Stomach smooth muscle (tissue), 2 donors: ENCODE measurements at regions not wholly inside any gene's neighbourhood (a gene's known extent, or its start where the extent isn't known, plus 50 kb on each side); places are given as distances from the start of the nearest gene placed in this dataset.
A peak's percentile ranks its signal among the peaks of the same experiment; 100 is the strongest.

Experiments
- H3K27ac ChIP-seq: one replicate; pipeline ENCODE4 v1.7.0; 2013; ENCODE audit warnings: mild to moderate bottlenecking, low read length, inconsistent platforms
- H3K27me3 ChIP-seq, 2 donors: one replicate each; pipeline ENCODE4 v1.7.0; 2013; ENCODE audit warnings: low read length in 2 of 2; ENCODE audit not compliant: insufficient read depth in 2 of 2, control insufficient read depth in 1 of 2
- H3K36me3 ChIP-seq, 2 donors: one replicate each; pipeline ENCODE4 v1.7.0; 2013; ENCODE audit warnings: low read length in 2 of 2; ENCODE audit not compliant: control insufficient read depth in 2 of 2, insufficient read depth in 2 of 2
- H3K4me1 ChIP-seq: one replicate; pipeline ENCODE4 v1.7.0; 2013; ENCODE audit warnings: low read length; ENCODE audit not compliant: control insufficient read depth, insufficient read depth
- H3K4me3 ChIP-seq, 2 donors: one replicate each; pipeline ENCODE4 v1.7.0; 2013; ENCODE audit warnings: low read length in 2 of 2
- H3K9ac ChIP-seq, 2 donors: one replicate each; pipeline ENCODE4 v1.7.0; 2013; ENCODE audit warnings: low read length in 2 of 2, mild to moderate bottlenecking in 1 of 2
- H3K9me3 ChIP-seq, 2 donors: one replicate each; pipeline ENCODE4 v1.7.0; 2013; ENCODE audit warnings: low read length in 2 of 2; ENCODE audit not compliant: control insufficient read depth in 2 of 2
- donor health status: healthy.
- donor health status: Pancreatic carcinoma.

DNA sequence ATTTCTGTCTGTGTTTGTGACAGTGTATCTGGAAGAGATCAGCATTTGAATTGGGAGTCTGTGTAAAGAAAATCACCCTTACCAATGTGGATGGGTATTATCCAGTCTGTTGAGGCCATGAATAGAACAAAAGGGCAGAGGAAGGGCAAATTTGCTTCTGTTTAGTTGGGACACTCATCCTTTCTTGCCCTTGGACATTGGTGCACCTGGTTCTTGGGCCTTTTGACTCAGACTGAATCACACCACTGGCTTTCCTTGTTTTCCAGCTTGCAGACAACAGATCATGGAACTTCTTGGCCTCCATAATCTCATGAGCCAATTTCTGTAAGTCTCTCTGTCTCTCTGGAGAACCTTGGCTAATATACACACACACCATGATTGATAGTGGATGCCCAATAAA lies 164.4 kb upstream of the SGO1 start:
- Histone ChIP-seq H3K27ac (no peak overlapping the region), H3K27me3 (no peaks in the 10 kb centered on the region), H3K4me3 (no peak overlapping the region), H3K9me3 (no peaks in the 10 kb centered on the region), H3K9ac (no peak overlapping the region), H3K4me1 (no peaks in the 10 kb centered on the region), H3K36me3 (no peaks in the 10 kb centered on the region)

DNA sequence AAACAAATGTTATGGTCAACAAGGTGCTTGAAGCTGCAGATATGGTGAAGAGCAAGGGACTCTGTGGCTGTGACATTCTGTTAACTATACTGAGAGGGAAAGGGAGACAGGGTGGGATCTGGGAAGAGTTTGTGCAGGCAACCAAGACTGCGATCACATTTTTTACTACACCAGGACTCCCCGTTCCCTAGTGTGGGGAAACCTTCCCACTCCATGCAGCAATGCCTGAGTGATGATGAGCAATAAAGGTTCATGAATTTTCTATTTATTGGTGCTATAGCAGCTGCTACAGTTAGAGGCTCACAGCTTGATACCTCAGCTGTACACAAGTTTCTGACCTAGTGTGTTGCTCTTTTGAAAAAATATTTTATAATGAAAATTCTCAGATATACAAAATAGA lies 160.9 kb upstream of the SGO1 start:
- H3K4me3 ChIP-seq, result no peak overlapping the region
- no peaks in the 10 kb centered on the region for H3K27me3 ChIP-seq
- H3K4me1 ChIP-seq, result no peaks in the 10 kb centered on the region
- H3K9me3 ChIP-seq, result no peaks in the 10 kb centered on the region
- no peaks in the 10 kb centered on the region for H3K36me3 ChIP-seq
- no peak overlapping the region for H3K9ac ChIP-seq
- no peak overlapping the region for H3K27ac ChIP-seq

- Histone ChIP-seq H3K36me3 (no peaks in the 10 kb centered on the region), H3K4me1 (no peaks in the 10 kb centered on the region), H3K27ac (no peak overlapping the region), H3K4me3 (no peak overlapping the region), H3K9ac (no peak overlapping the region), H3K9me3 (no peaks in the 10 kb centered on the region), H3K27me3 (no peaks in the 10 kb centered on the region)
These were observed 160.4 kb upstream of the SGO1 start for GRCh38 chr3:20346369-20346768.

GRCh38 chr3:20344400-20344959 lies 158.5 kb upstream of the SGO1 start:
- no peaks in the 10 kb centered on the region for H3K36me3 ChIP-seq
- no peak overlapping the region for H3K4me3 ChIP-seq
- H3K27ac ChIP-seq, result no peak overlapping the region
- H3K9ac ChIP-seq, result no peak overlapping the region
- H3K27me3 ChIP-seq, result no peaks in the 10 kb centered on the region
- no peaks in the 10 kb centered on the region for H3K4me1 ChIP-seq
- no peaks in the 10 kb centered on the region for H3K9me3 ChIP-seq

DNA sequence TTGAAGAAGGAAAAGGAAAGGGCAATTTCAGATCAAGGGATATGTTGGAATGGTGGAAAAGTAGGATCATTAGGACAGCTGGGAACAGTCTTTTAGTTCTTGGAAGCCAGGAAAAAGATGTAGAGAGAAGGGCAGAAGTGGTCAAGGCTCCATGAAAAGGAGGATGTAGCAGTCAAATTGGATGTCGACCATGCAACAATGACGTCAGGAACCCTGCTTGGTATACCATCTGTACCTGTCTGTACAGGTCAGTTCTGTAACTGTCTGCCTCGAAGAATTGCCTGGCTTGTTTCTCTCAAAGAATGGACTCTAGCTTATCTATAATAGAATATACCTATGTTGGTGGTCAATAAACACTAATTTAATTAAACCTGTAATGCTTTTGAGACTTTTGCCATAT lies 157.8 kb upstream of the SGO1 start:
- Histone ChIP-seq H3K36me3 (no peaks in the 10 kb centered on the region), H3K27ac (no peak overlapping the region), H3K4me1 (no peaks in the 10 kb centered on the region), H3K27me3 (no peaks in the 10 kb centered on the region), H3K9me3 (no peaks in the 10 kb centered on the region), H3K9ac (no peak overlapping the region), H3K4me3 (no peak overlapping the region)

DNA sequence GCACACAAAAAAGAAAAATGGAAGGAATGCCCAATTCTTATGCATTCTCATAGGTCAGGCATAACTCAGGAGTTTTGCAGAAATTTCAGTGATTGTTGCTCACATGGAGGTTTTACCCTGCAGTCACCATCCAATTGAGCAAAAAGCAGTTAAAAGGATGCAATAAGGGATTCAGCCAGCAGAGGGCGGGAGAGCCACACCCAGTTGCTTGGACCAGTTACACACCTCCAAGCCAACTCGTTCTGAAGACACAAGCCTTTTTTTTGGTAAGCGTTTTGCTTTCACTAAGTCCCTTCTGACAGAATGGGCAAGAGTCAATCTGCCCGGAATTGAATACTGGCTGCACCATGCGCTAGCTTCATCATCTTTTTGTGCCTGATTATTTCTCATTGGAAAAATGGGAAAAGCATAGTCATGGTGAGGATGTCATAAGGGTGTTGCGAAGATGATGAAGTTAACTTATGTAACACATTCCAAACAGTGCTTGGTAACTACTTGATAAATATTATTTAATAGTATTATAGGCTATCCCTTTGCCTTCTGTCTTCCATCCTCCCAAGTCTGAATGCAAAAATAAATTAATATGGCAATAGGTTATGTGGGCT lies 154.4 kb upstream of the SGO1 start:
- Histone ChIP-seq H3K9me3 (no peaks in the 10 kb centered on the region), H3K27me3 (no peaks in the 10 kb centered on the region), H3K4me1 (no peaks in the 10 kb centered on the region), H3K4me3 (peak overlapping the region in 1 of 2 donors; percentile 58), H3K9ac (no peak overlapping the region), H3K36me3 (no peaks in the 10 kb centered on the region), H3K27ac (no peak overlapping the region)

DNA sequence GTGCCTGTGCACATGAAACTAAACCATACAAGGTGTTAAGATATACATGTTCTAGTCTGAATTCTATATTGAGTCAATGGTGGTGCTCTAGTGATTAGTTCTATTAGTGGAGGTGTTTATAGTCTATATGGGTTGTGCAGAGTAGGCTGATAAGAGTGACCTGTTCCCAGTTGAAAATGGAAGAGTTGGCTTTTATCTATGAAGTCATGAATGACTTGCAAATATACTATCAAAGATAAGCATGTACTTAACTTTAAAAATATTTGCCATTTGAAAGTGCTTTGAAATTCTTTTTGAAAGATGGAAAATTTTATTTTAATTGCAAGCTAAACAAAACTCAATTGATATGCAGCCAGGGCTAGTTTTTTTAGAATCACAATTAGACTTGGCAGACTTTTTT lies 150.6 kb upstream of the SGO1 start:
- no peak overlapping the region for H3K27ac ChIP-seq
- H3K9me3 ChIP-seq, result no peaks in the 10 kb centered on the region
- H3K36me3 ChIP-seq, result no peaks in the 10 kb centered on the region
- H3K27me3 ChIP-seq, result no peaks in the 10 kb centered on the region
- H3K9ac ChIP-seq, result no peak overlapping the region
- no peaks in the 10 kb centered on the region for H3K4me1 ChIP-seq
- H3K4me3 ChIP-seq, result no peak overlapping the region

DNA sequence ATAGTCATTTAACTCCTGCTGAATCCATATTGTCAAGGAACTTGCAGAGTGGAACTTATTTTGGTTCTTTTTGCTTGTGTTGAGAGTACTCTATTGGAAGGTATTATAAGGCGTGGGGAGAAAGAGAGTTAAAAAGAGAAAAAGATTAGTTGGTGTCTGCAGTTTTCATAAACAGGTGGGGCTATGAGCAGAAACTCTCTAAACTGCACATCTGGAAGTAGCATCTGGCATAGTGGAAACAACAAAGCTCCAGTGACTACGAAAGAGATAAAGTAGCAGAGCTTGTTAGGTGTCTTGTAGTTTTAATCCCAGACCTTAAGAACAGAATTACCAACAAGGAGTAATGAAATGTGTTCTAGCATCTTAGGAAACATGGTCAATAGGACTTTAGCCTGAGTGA lies 148.8 kb upstream of the SGO1 start:
- no peak overlapping the region for H3K27ac ChIP-seq
- no peaks in the 10 kb centered on the region for H3K4me1 ChIP-seq
- H3K9ac ChIP-seq, result no peak overlapping the region
- H3K9me3 ChIP-seq, result no peaks in the 10 kb centered on the region
- H3K27me3 ChIP-seq, result no peaks in the 10 kb centered on the region
- no peak overlapping the region for H3K4me3 ChIP-seq
- no peaks in the 10 kb centered on the region for H3K36me3 ChIP-seq

DNA sequence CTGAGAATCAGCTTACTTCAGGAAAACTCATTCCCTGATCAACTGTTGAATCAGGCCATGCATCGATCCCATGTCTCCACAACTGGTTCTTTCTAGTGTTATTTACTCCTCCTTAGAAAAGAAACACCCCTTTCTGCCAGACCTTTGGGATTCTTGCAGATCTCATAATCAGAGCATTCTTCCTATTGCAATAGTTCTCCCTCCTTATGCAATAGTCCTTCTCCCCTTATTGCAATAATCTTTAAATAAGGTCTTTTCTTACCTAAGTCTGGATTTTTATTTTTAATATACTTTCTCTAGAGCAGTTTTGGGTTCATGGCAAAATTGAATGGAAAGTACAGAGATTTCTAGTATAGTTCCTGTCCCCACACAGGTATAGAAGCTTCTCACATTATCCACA lies 141.9 kb upstream of the SGO1 start:
- Histone ChIP-seq H3K9me3 (no peaks in the 10 kb centered on the region), H3K36me3 (no peaks in the 10 kb centered on the region), H3K4me1 (no peaks in the 10 kb centered on the region), H3K4me3 (no peak overlapping the region), H3K27me3 (no peaks in the 10 kb centered on the region), H3K9ac (no peak overlapping the region), H3K27ac (no peak overlapping the region)

- Histone ChIP-seq H3K27ac (no peak overlapping the region), H3K27me3 (no peaks in the 10 kb centered on the region), H3K36me3 (no peaks in the 10 kb centered on the region), H3K4me3 (no peak overlapping the region), H3K9ac (no peak overlapping the region), H3K9me3 (no peaks in the 10 kb centered on the region), H3K4me1 (no peaks in the 10 kb centered on the region)
These were observed 140.5 kb upstream of the SGO1 start for GRCh38 chr3:20326541-20326940.

GRCh38 chr3:20325563-20325962 lies 139.6 kb upstream of the SGO1 start:
- H3K4me1 ChIP-seq, result no peaks in the 10 kb centered on the region
- H3K9ac ChIP-seq, result no peak overlapping the region
- no peak overlapping the region for H3K27ac ChIP-seq
- no peaks in the 10 kb centered on the region for H3K9me3 ChIP-seq
- no peaks in the 10 kb centered on the region for H3K27me3 ChIP-seq
- H3K4me3 ChIP-seq, result no peak overlapping the region
- no peaks in the 10 kb centered on the region for H3K36me3 ChIP-seq
